ENCODE measurements at regions not wholly inside any gene's neighbourhood (a gene's known extent, or its start where the extent isn't known, plus 50 kb on each side); places are given as distances from the start of the nearest gene placed in this dataset.

DNA sequence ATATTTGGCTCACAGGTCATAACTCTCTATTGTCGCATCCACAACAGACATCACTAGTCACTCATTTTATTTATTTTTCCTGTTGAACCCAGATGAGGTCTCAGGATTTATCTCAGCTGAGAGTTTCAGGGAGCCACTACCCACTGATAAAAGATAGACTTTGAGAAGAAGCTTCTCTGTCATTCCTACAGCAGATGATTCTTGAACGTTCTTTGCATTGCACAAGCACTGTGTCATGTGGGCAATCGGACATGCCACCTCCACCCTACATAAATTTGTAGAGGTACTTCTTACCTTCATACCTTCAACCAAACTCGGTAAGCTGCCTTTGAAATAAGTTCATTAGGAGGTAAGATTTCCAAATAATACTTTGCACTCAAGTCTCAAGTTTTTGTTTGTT is 627.9 kb upstream of the TBX3 start:
- no peaks in the 10 kb centered on the region for H3K79me2 ChIP-seq (ENCODE audit: insufficient read depth, low read length)
- ChIA-PET POLR2A (interaction anchor here (0.7 kb wide), 1 partner anchor 357 kb away, joined by 3 read pairs; no protein-coding TSS in a partner anchor), RAD21 (ENCODE audit: low non-redundant PET in 1 of 2, low total read pairs in 2 of 2, uncharacterized antibody in 2 of 2, unreplicated experiment in 2 of 2) (no interaction called here), CTCF (no interaction called here)
- H4K20me1 ChIP-seq (ENCODE audit: insufficient read depth) = no peaks in the 10 kb centered on the region
- H3K9ac ChIP-seq (ENCODE audit: low read length) = no peak overlapping the region
- H3K4me2 ChIP-seq (ENCODE audit: low read length) = no peak overlapping the region
- H3K36me3 ChIP-seq (ENCODE audit: control insufficient read depth in 1 of 2, insufficient read depth in 2 of 2, low read length in 2 of 2) = no peaks in the 10 kb centered on the region
- no peak overlapping the region for H3K4me3 ChIP-seq (replicated peaks in 1 of 2; ENCODE audit: low read depth in 1 of 2, low read length in 2 of 2)
- no peaks in the 10 kb centered on the region for H3K9me2 ChIP-seq (ENCODE audit: insufficient read depth)
- no peak overlapping the region for H3K27ac ChIP-seq (ENCODE audit: low read depth, low read length)
- 0 out of 2 replicates have a peak, but pooled peaks cover 4% of the 10 kb centered on the region for H3K27me3 ChIP-seq (ENCODE audit: insufficient read depth, low read length)
- TF ChIP-seq YY1 (IDR thresholded peaks at IDR 0.05; ENCODE audit: extremely low read depth, insufficient replicate concordance, low read depth, low read length) (no peak), TCF7L2 (IDR thresholded peaks at IDR 0.05; ENCODE audit: borderline replicate concordance, extremely low read depth, insufficient read depth, insufficient read length) (no peak), POLR2A (IDR thresholded peaks at IDR 0.05; ENCODE audit: borderline replicate concordance, extremely low read depth, insufficient read depth, insufficient read length) (no peak), SIN3A (IDR thresholded peaks at IDR 0.05; ENCODE audit: low read depth) (no peak), REST (IDR thresholded peaks at IDR 0.05; ENCODE audit: low read depth) (no peak), ELF1 (IDR thresholded peaks at IDR 0.05; ENCODE audit: borderline replicate concordance, low read depth) (no peak), EZH2phosphoT487 (IDR thresholded peaks at IDR 0.05; ENCODE audit: borderline replicate concordance) (no peak), JUND (IDR thresholded peaks at IDR 0.05) (no peak)
- no peak overlapping the region for H2AFZ ChIP-seq (ENCODE audit: low read depth, low read length, poor library complexity, severe bottlenecking)
- intact Hi-C loops (cut with micrococcal nuclease) = no loop called here
- no TSS peak for BruUV-seq (replicated peaks)
- H3K4me1 ChIP-seq (ENCODE audit: control insufficient read depth in 1 of 2, insufficient read depth in 2 of 2, low read length in 2 of 2) = peaks cover 0 to 7% of the 10 kb centered on the region in 2 experiments; a peak in 2 of 4 replicates
- no peaks in the 10 kb centered on the region for H3K9me3 ChIP-seq (ENCODE audit: control insufficient read depth in 1 of 2, insufficient read depth in 1 of 2, low read depth in 1 of 2, low read length in 2 of 2)
- DNase-seq (ENCODE audit: low read depth, low spot score) (no peak), ATAC-seq (no peak)

All from HCT116 (cell line).